ENCODE measurements at regions not wholly inside any gene's neighbourhood (a gene's known extent, or its start where the extent isn't known, plus 50 kb on each side); places are given as distances from the start of the nearest gene placed in this dataset.

- TF ChIP-seq CTCF (IDR thresholded peaks at IDR 0.05), result no peak
- TF ChIP-seq POLR2A (IDR thresholded peaks at IDR 0.05), result no peak
These were observed 817.9 kb downstream of the DNAJB9 start for GRCh38 chr7:109387530-109387929.

Measured in right lobe of liver (tissue), 4 donors.